ENCODE measurements at regions not wholly inside any gene's neighbourhood (a gene's known extent, or its start where the extent isn't known, plus 50 kb on each side); places are given as distances from the start of the nearest gene placed in this dataset.

GRCh38 chr15:35721751-35722150, 175.8 kb upstream of the DPH6 start:
- H3K27ac ChIP-seq: no peak overlapping the region
- DNase-seq (ENCODE audit: low read depth, low spot score): no peak

- no peak for DNase-seq (ENCODE audit: low read depth, low spot score)
- H3K27ac ChIP-seq: no peak overlapping the region
Measured at GRCh38 chr15:35722501-35722900, 176.5 kb upstream of the DPH6 start.

GRCh38 chr15:35723120-35723847, 177.3 kb upstream of the DPH6 start:
- H3K27ac ChIP-seq: no peak overlapping the region
- no peak for DNase-seq (ENCODE audit: low read depth, low spot score)

GRCh38 chr15:35723852-35724251, 177.9 kb upstream of the DPH6 start:
- no peak for DNase-seq (ENCODE audit: low read depth, low spot score)
- H3K27ac ChIP-seq: no peak overlapping the region

GRCh38 chr15:35724626-35725025, 178.7 kb upstream of the DPH6 start:
- DNase-seq (ENCODE audit: low read depth, low spot score): no peak
- H3K27ac ChIP-seq: no peak overlapping the region

- H3K27ac ChIP-seq: peak overlapping the region; percentile 7
- DNase-seq (ENCODE audit: low read depth, low spot score): no peak
Measured at GRCh38 chr15:35725353-35725752, 179.4 kb upstream of the DPH6 start.

GRCh38 chr15:35727627-35728026, 181.7 kb upstream of the DPH6 start:
- no peak overlapping the region for H3K27ac ChIP-seq
- DNase-seq (ENCODE audit: low read depth, low spot score): no peak

- DNase-seq (ENCODE audit: low read depth, low spot score): peak; percentile 44
- no peak overlapping the region for H3K27ac ChIP-seq
Measured at GRCh38 chr15:35728219-35728940, 182.4 kb upstream of the DPH6 start.

- DNase-seq (ENCODE audit: low read depth, low spot score): no peak
- no peak overlapping the region for H3K27ac ChIP-seq
Measured at GRCh38 chr15:35736150-35736549, 190.2 kb upstream of the DPH6 start.

GRCh38 chr15:35737441-35737840, 191.5 kb upstream of the DPH6 start:
- H3K27ac ChIP-seq: no peak overlapping the region
- DNase-seq (ENCODE audit: low read depth, low spot score): no peak

GRCh38 chr15:35738370-35738769, 192.4 kb upstream of the DPH6 start:
- DNase-seq (ENCODE audit: low read depth, low spot score): no peak
- H3K27ac ChIP-seq: no peak overlapping the region

GRCh38 chr15:35740761-35741160, 194.8 kb upstream of the DPH6 start:
- no peak for DNase-seq (ENCODE audit: low read depth, low spot score)
- no peak overlapping the region for H3K27ac ChIP-seq

- no peak overlapping the region for H3K27ac ChIP-seq
- no peak for DNase-seq (ENCODE audit: low read depth, low spot score)
Measured at GRCh38 chr15:35741395-35741794, 195.4 kb upstream of the DPH6 start.

GRCh38 chr15:35741881-35742280, 195.9 kb upstream of the DPH6 start:
- DNase-seq (ENCODE audit: low read depth, low spot score): no peak

GRCh38 chr15:35743321-35743720, 197.4 kb upstream of the DPH6 start:
- H3K27ac ChIP-seq: no peak overlapping the region
- DNase-seq (ENCODE audit: low read depth, low spot score): no peak

More at GRCh38 chr15:35741881-35742280, 195.9 kb upstream of the DPH6 start:
- H3K27ac ChIP-seq: no peak overlapping the region

- H3K27ac ChIP-seq: no peak overlapping the region
- DNase-seq (ENCODE audit: low read depth, low spot score): no peak
Measured at GRCh38 chr15:35746121-35746520, 200.2 kb upstream of the DPH6 start.

- no peak overlapping the region for H3K27ac ChIP-seq
- DNase-seq (ENCODE audit: low read depth, low spot score): no peak
Measured at GRCh38 chr15:35748105-35748504, 202.1 kb upstream of the DPH6 start.

GRCh38 chr15:35750051-35750450, 204.1 kb upstream of the DPH6 start:
- DNase-seq (ENCODE audit: low read depth, low spot score): no peak
- no peak overlapping the region for H3K27ac ChIP-seq

GRCh38 chr15:35751413-35752133, 205.6 kb upstream of the DPH6 start:
- H3K27ac ChIP-seq: no peak overlapping the region
- DNase-seq (ENCODE audit: low read depth, low spot score): no peak

- no peak overlapping the region for H3K27ac ChIP-seq
- no peak for DNase-seq (ENCODE audit: low read depth, low spot score)
Measured at GRCh38 chr15:35752134-35752466, 206.1 kb upstream of the DPH6 start.

- no peak for DNase-seq (ENCODE audit: low read depth, low spot score)
- no peak overlapping the region for H3K27ac ChIP-seq
Measured at GRCh38 chr15:35753486-35753885, 207.5 kb upstream of the DPH6 start.

All from epithelial cell of prostate (primary cell).